GM12874 (cell line): ENCODE measurements at regions not wholly inside any gene's neighbourhood (a gene's known extent, or its start where the extent isn't known, plus 50 kb on each side); places are given as distances from the start of the nearest gene placed in this dataset.

Experiments used
- CTCF ChIP-seq: IDR thresholded peaks from 2 replicates; pipeline ENCODE4 v1.5.1; 2011; ENCODE audit warnings: low read depth, mild to moderate bottlenecking, control low read depth, low read length, moderate library complexity; ENCODE audit not compliant: insufficient read depth

- no peak for TF ChIP-seq CTCF
Observed at GRCh38 chr6:137792160-137793033, 74.7 kb upstream of the TNFAIP3 start.

DNA sequence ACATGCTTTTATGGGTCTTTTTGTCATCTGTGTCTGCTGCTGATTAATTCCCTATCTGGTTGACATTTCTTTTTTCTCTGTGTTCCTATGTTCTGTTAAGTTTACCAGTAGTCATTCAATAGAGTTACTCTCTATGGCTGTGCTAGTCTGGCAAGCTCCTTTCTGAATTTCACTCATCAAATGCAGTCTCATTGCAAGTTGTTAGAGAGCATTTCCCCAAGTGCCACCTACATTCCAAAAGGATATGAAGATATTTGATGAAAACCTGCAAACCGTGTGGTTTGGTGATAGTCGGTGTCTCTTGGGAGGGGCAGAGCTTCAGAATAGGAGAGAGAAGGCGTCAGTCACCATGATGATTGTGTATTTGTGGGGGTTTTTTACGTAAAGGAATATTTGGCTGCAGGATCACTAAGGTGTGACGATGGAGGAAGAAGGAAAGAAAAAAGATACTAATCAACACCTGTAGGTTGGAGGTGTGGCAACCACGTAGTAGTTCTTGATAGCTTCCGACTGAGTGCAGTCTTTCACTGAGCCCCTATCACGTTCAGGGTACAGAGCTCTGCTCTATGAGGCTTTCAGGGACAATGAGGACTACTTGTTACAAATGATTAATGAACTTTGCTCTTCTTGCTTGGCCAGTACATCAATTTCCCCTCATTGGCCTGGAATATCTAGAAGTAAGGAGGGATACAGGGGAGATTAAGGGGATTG lies 73.1 kb upstream of the TNFAIP3 start:
- TF ChIP-seq CTCF = no peak

- TF ChIP-seq CTCF = no peak
Observed at GRCh38 chr6:137794516-137795201, 72.4 kb upstream of the TNFAIP3 start.

DNA sequence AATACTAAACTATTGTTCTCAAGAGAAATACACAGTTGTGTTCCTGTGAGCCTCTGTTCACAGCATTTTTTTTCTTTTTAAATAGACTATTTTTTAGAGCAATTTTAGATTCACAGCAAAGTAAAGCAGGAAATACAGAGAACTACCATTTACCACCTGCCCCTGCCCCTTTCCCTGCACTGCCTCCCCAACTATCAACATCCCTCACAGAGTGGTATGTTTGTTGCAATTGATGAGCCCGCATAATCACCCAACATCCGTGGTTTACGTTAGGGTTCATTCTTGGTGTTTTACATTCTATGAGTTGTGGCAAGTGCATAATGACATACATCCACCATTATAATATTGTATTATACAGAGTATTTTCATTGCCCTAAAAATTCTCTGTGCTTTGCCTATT lies 71.6 kb upstream of the TNFAIP3 start:
- no peak for TF ChIP-seq CTCF

DNA sequence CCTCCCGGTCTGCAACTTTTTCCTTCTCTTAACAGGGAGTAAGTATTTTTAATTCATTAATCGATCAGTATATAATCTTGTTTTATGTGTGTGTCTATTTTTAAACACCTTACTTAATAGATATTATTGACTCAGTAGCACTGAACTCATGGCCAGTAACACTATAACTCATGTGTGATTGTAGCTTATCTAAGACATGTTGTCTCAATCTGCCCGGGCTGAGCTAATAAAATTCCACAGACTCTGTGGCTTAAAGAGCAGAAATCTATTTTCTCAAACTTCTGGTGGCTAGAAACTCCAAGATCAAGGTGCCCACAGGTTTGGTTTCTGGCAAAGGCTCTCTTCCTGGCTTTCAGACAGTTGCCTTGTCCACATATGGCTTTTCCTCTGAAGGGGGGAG lies 68.8 kb upstream of the TNFAIP3 start:
- no peak for TF ChIP-seq CTCF

GRCh38 chr6:137798846-137799245 lies 68.2 kb upstream of the TNFAIP3 start:
- no peak for TF ChIP-seq CTCF

DNA sequence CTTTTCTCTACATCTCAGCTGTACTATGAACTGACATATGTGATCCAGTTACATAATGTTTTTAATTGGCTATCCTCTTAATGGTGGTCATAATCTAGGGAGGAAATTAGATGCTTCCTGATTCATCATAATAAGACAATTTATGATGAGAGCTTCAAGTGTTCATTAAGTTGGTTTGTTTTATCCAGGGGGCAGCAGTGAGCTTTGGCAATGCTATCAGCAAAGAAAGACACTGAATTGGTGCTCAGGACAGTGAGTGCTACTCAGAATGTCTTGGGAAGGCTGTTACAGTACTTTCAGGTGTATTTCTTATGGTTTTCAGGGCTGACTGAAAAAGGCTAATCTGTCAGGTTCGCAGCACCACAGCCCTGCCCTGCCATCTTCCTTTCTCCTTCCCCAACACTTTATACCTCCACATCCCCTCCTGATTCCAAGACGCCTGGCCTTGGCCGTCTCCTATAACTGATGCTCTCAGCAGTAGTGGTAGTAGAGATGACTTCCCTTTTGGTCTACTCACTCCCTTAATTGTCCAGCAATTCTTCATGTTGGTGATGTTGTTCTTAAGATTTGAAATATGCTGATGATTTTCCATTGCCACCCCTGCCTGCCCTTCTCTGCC lies 67.0 kb upstream of the TNFAIP3 start:
- TF ChIP-seq CTCF = peak; percentile 59
